ENCODE measurements at regions not wholly inside any gene's neighbourhood (a gene's known extent, or its start where the extent isn't known, plus 50 kb on each side); places are given as distances from the start of the nearest gene placed in this dataset.

- Histone ChIP-seq H3K27me3 (ENCODE audit: low read depth, low read length) (no peaks in the 10 kb centered on the region), H3K4me3 (ENCODE audit: low read length) (no peak overlapping the region), H4K20me1 (ENCODE audit: insufficient read depth, low read length) (no peaks in the 10 kb centered on the region), H3K9me3 (ENCODE audit: insufficient read depth, low read length) (no peaks in the 10 kb centered on the region), H3K79me2 (ENCODE audit: low read length) (no peaks in the 10 kb centered on the region), H3K36me3 (replicated peaks; ENCODE audit: low read depth, low read length) (no peaks in the 10 kb centered on the region), H3K4me2 (ENCODE audit: low read length) (no peak overlapping the region), H2AFZ (ENCODE audit: low read depth, low read length) (no peak overlapping the region), H3K27ac (ENCODE audit: low read length) (no peak overlapping the region), H3K9ac (ENCODE audit: low read length) (no peak overlapping the region), H3K4me1 (ENCODE audit: low read length) (no peaks in the 10 kb centered on the region)
- no peak for TF ChIP-seq EZH2phosphoT487 (IDR thresholded peaks at IDR 0.05; ENCODE audit: low read depth)
- TF ChIP-seq, protein P1, sequence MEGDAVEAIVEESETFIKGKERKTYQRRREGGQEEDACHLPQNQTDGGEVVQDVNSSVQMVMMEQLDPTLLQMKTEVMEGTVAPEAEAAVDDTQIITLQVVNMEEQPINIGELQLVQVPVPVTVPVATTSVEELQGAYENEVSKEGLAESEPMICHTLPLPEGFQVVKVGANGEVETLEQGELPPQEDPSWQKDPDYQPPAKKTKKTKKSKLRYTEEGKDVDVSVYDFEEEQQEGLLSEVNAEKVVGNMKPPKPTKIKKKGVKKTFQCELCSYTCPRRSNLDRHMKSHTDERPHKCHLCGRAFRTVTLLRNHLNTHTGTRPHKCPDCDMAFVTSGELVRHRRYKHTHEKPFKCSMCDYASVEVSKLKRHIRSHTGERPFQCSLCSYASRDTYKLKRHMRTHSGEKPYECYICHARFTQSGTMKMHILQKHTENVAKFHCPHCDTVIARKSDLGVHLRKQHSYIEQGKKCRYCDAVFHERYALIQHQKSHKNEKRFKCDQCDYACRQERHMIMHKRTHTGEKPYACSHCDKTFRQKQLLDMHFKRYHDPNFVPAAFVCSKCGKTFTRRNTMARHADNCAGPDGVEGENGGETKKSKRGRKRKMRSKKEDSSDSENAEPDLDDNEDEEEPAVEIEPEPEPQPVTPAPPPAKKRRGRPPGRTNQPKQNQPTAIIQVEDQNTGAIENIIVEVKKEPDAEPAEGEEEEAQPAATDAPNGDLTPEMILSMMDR (IDR thresholded peaks at IDR 0.05; ENCODE audit: low read depth, low read length) = no peak
Observed at GRCh38 chr1:105678334-105678733, 1378.1 kb upstream of the PRMT6 start.

DNA sequence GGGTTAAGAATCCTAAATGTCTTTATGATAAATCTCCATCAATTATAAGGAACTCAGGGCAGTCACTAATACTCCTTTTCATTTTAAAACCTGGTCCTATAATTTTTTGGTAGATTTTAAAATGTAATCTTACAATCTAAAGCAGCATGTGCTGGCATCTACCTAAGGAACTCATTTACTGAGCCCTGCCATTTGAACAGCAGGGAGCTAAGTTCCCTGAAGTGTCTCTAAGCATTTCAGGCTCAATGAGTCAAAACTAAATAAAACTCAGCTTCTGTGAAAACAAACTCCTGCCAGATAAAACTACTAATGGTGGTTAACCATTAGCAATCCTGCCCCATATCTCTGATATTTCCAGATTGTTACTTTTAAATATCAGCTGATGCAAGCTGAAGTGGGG, 1371.8 kb upstream of the PRMT6 start:
- Histone ChIP-seq H3K4me2 (ENCODE audit: low read length) (no peak overlapping the region), H4K20me1 (ENCODE audit: insufficient read depth, low read length) (no peaks in the 10 kb centered on the region), H3K4me3 (ENCODE audit: low read length) (no peak overlapping the region), H3K9me3 (ENCODE audit: insufficient read depth, low read length) (no peaks in the 10 kb centered on the region), H3K9ac (ENCODE audit: low read length) (no peak overlapping the region), H3K27ac (ENCODE audit: low read length) (no peak overlapping the region), H3K4me1 (ENCODE audit: low read length) (no peaks in the 10 kb centered on the region), H3K27me3 (ENCODE audit: low read depth, low read length) (no peaks in the 10 kb centered on the region), H3K79me2 (ENCODE audit: low read length) (no peaks in the 10 kb centered on the region), H3K36me3 (replicated peaks; ENCODE audit: low read depth, low read length) (no peaks in the 10 kb centered on the region), H2AFZ (ENCODE audit: low read depth, low read length) (no peak overlapping the region)
- TF ChIP-seq EZH2phosphoT487 (IDR thresholded peaks at IDR 0.05; ENCODE audit: low read depth) = no peak
- TF ChIP-seq, protein P1 (IDR thresholded peaks at IDR 0.05; ENCODE audit: low read depth, low read length) = no peak

DNA sequence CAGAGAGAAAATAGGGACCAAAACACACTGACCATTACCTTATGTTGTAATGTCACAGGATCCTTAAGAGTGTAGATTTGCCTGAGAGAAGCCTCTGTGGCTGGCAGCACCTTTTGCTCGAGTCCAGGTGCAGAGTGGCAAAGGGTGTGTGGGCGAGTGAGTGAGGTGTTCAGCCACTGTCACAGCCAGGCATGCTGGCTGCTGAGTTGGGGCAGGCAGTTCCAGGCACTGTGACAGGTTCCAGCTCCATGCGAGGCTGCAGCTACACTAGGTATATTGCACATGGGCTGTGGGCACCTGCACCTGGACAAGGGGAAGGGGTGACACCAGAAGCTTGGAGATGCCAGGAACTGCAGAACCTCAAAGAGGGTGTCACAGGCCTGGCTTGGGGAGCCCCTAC, 1370.4 kb upstream of the PRMT6 start:
- H3K9me3 ChIP-seq (ENCODE audit: insufficient read depth, low read length) = no peaks in the 10 kb centered on the region
- no peaks in the 10 kb centered on the region for H3K4me1 ChIP-seq (ENCODE audit: low read length)
- no peaks in the 10 kb centered on the region for H3K27me3 ChIP-seq (ENCODE audit: low read depth, low read length)
- H3K9ac ChIP-seq (ENCODE audit: low read length) = no peak overlapping the region
- no peak overlapping the region for H2AFZ ChIP-seq (ENCODE audit: low read depth, low read length)
- TF ChIP-seq, protein P1 (IDR thresholded peaks at IDR 0.05; ENCODE audit: low read depth, low read length) = no peak
- TF ChIP-seq EZH2phosphoT487 (IDR thresholded peaks at IDR 0.05; ENCODE audit: low read depth) = no peak
- no peak overlapping the region for H3K4me2 ChIP-seq (ENCODE audit: low read length)
- H3K27ac ChIP-seq (ENCODE audit: low read length) = no peak overlapping the region
- H4K20me1 ChIP-seq (ENCODE audit: insufficient read depth, low read length) = no peaks in the 10 kb centered on the region
- H3K4me3 ChIP-seq (ENCODE audit: low read length) = no peak overlapping the region
- H3K79me2 ChIP-seq (ENCODE audit: low read length) = no peaks in the 10 kb centered on the region
- H3K36me3 ChIP-seq (replicated peaks; ENCODE audit: low read depth, low read length) = no peaks in the 10 kb centered on the region

DNA sequence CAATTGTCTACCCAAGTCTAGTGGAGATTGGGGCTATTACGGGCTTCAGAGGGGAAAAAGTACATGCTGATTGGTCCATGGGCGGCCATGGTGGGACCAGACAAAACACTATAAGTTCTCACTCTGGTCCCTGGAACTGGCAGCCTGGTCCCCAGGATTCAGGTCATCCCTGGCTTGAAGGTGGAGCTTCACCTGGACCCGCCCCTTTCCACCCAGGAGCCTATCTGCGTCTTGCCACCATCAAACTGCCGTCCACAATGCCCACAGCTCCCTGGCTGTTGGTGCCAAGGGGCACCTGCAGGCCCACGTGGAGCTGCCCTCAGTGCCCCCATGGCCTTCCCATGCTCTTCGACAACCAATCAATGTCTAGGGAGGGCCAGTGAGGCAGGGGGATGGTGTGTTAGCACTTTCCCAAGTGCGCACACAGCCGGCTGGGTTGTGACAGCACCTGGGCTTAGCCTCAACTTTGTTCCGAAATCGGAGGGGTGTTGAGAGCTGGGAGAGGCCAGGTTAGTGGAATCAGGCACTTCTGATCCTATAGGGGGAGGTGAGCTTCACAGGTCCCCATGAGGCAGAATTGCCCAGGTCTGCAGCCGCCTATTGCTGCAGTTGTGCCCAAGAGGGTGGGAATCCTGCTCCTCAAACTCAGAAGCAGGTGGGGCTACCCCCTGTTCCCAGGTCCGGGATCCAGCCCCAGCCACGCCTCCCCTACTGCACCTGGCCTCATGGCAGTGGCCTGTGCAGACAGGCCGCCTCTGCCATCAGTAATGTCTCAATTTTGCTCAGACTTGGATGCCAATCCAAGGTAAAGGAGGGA, 1369.4 kb upstream of the PRMT6 start:
- H3K4me3 ChIP-seq (ENCODE audit: low read length) = no peak overlapping the region
- no peaks in the 10 kb centered on the region for H4K20me1 ChIP-seq (ENCODE audit: insufficient read depth, low read length)
- H3K27ac ChIP-seq (ENCODE audit: low read length) = no peak overlapping the region
- no peaks in the 10 kb centered on the region for H3K9me3 ChIP-seq (ENCODE audit: insufficient read depth, low read length)
- no peaks in the 10 kb centered on the region for H3K4me1 ChIP-seq (ENCODE audit: low read length)
- no peaks in the 10 kb centered on the region for H3K79me2 ChIP-seq (ENCODE audit: low read length)
- H3K9ac ChIP-seq (ENCODE audit: low read length) = no peak overlapping the region
- H3K27me3 ChIP-seq (ENCODE audit: low read depth, low read length) = no peaks in the 10 kb centered on the region
- no peaks in the 10 kb centered on the region for H3K36me3 ChIP-seq (replicated peaks; ENCODE audit: low read depth, low read length)
- no peak for TF ChIP-seq EZH2phosphoT487 (IDR thresholded peaks at IDR 0.05; ENCODE audit: low read depth)
- TF ChIP-seq, protein P1 (IDR thresholded peaks at IDR 0.05; ENCODE audit: low read depth, low read length) = no peak
- no peak overlapping the region for H3K4me2 ChIP-seq (ENCODE audit: low read length)
- H2AFZ ChIP-seq (ENCODE audit: low read depth, low read length) = no peak overlapping the region

All from OCI-LY3 (cell line).